B cell (primary cell): ENCODE measurements at regions not wholly inside any gene's neighbourhood (a gene's known extent, or its start where the extent isn't known, plus 50 kb on each side); places are given as distances from the start of the nearest gene placed in this dataset.

Experiments used
- ATAC-seq: fragments of 200-7000 bp; cut with Tn5 transposase; one replicate; pipeline ENCODE4 v1.10.0; 2021; ENCODE audit warnings: low read depth, mild to moderate bottlenecking, moderate number of reproducible peaks, moderate library complexity
- CTCF ChIA-PET: fragments of 350-600 bp; sonication (Branson Sonifier 250); formaldehyde crosslinking; loops from one replicate; lab custom pipeline; 2021; ENCODE audit warnings: antibody characterized with exemption, inconsistent platforms; lab: Charles Lee
- POLR2A ChIA-PET: fragments of 350-600 bp; sonication (Branson Sonifier 250); formaldehyde crosslinking; loops from one replicate; lab custom pipeline; 2021; ENCODE audit warnings: antibody characterized with exemption; lab: Charles Lee
- DNase-seq: peaks from one replicate; pipeline ENCODE4 v3.0.0; 2013
- H2AFZ ChIP-seq: 2 replicates; pipeline ENCODE4 v1.6.1; 2012; ENCODE audit warnings: mild to moderate bottlenecking, low read depth, low read length; ENCODE audit not compliant: insufficient read depth, poor library complexity, severe bottlenecking
- H3K27ac ChIP-seq, 2 donors: 1 replicate in 1 of 2; 2 replicates in 1 of 2; pipeline ENCODE4 v1.5.1; 2012 to 2013; ENCODE audit warnings: low read length in 2 of 2, mild to moderate bottlenecking in 2 of 2, moderate library complexity in 1 of 2
- H3K27me3 ChIP-seq, 4 experiments: fragments of 200-600 bp in 1 of 4; sonication (generic) in 1 of 4; replicated peaks in 1 of 4; 1 replicate in 2 of 4; 2 replicates in 2 of 4; pipeline versions ENCODE4 v1.6.1 to v1.7.0; 2013 to 2016; ENCODE audit warnings: low read length in 3 of 4, mild to moderate bottlenecking in 2 of 4, mixed read lengths in 1 of 4, moderate library complexity in 1 of 4; ENCODE audit not compliant: insufficient read depth in 4 of 4, control insufficient read depth in 3 of 4; ENCODE audit errors: control extremely low read depth in 1 of 4
- H3K36me3 ChIP-seq, 2 experiments: replicated peaks in 1 of 2; 1 replicate in 1 of 2; 2 replicates in 1 of 2; pipeline versions ENCODE4 v1.6.1 to v1.7.1; 2013; ENCODE audit warnings: low read length in 1 of 2; ENCODE audit not compliant: insufficient read depth in 2 of 2, control insufficient read depth in 1 of 2; ENCODE audit errors: control extremely low read depth in 1 of 2, extremely low read depth in 1 of 2
- H3K4me1 ChIP-seq, 2 donors: fragments of 200-600 bp in 1 of 2; sonication (generic) in 1 of 2; 1 replicate in 1 of 2; 2 replicates in 1 of 2; pipeline versions ENCODE4 v1.5.1 to v1.6.1; 2013 to 2017; ENCODE audit warnings: low read length in 2 of 2; ENCODE audit not compliant: control insufficient read depth in 2 of 2, insufficient read depth in 2 of 2
- H3K4me2 ChIP-seq: replicated peaks from 2 replicates; pipeline ENCODE3; 2012; ENCODE audit warnings: mild to moderate bottlenecking, low read depth, low read length; ENCODE audit not compliant: poor library complexity, severe bottlenecking
- H3K4me3 ChIP-seq, 5 experiments: fragments of 200-600 bp in 1 of 5; sonication (generic) in 1 of 5; 1 replicate in 3 of 5; 2 replicates in 2 of 5; pipeline versions ENCODE4 v1.5.1 to v1.7.0; 2011 to 2016; ENCODE audit warnings: low read length in 4 of 5, mild to moderate bottlenecking in 4 of 5, low read depth in 2 of 5, control low read depth in 1 of 5, moderate library complexity in 1 of 5; ENCODE audit not compliant: insufficient read depth in 1 of 5; ENCODE audit errors: control extremely low read depth in 1 of 5, extremely low read depth in 1 of 5
- H3K79me2 ChIP-seq: fragments of 200-600 bp; sonication (generic); one replicate; pipeline ENCODE4 v1.6.0; 2016; ENCODE audit warnings: low read length; ENCODE audit not compliant: control insufficient read depth, insufficient read depth
- H3K9ac ChIP-seq: fragments of 200-600 bp; sonication (generic); 2 replicates; pipeline ENCODE4 v1.6.1; 2017; ENCODE audit warnings: mild to moderate bottlenecking, low read length, moderate library complexity
- H3K9me3 ChIP-seq, 3 donors: one replicate each; pipeline versions ENCODE4 v1.6.1 to v1.7.1; 2013; ENCODE audit warnings: low read length in 2 of 3; ENCODE audit not compliant: control insufficient read depth in 2 of 3, insufficient read depth in 1 of 3; ENCODE audit errors: control extremely low read depth in 1 of 3
- H4K20me1 ChIP-seq: 2 replicates; pipeline ENCODE4 v1.6.0; 2012; ENCODE audit warnings: mild to moderate bottlenecking, low read length; ENCODE audit not compliant: insufficient read depth, control insufficient read depth, poor library complexity, severe bottlenecking
- H3K27ac Mint-ChIP-seq: one replicate; pipeline ENCODE4 v1.8.0; 2021; ENCODE audit warnings: mixed read lengths
- H3K27me3 Mint-ChIP-seq: one replicate; pipeline ENCODE4 v1.8.0; 2021; ENCODE audit warnings: mixed read lengths
- H3K4me1 Mint-ChIP-seq: one replicate; pipeline ENCODE4 v1.8.0; 2021; ENCODE audit warnings: mixed read lengths
- H3K4me3 Mint-ChIP-seq: one replicate; pipeline ENCODE4 v1.8.0; 2021; ENCODE audit warnings: mixed read lengths
- H3K9me3 Mint-ChIP-seq: one replicate; pipeline ENCODE4 v1.8.0; 2022; ENCODE audit warnings: mixed read lengths; ENCODE audit not compliant: insufficient read depth
- EZH2 ChIP-seq: IDR thresholded peaks from 2 replicates; pipeline ENCODE4 v1.6.1; 2012; ENCODE audit warnings: borderline replicate concordance, low read depth, mild to moderate bottlenecking, moderate library complexity, low read length; ENCODE audit not compliant: insufficient read depth, poor library complexity, severe bottlenecking
- WGBS: methylation state at CpG from one replicate; pipeline ENCODE4 v1.1.5; 2013; ENCODE audit warnings: missing lambda C conversion rate; ENCODE audit not compliant: insufficient coverage; 5-methylcytosine and 5-hydroxymethylcytosine counted together
- intact Hi-C: fragments of 100-400 bp; cut with micrococcal nuclease; formaldehyde crosslinking; loops from one replicate; pipeline ENCODE4 v1.10.0; 2022
- TF ChIP-seq, protein P1 (sequence below): fragments of 200-600 bp; IDR thresholded peaks from one replicate; pipeline ENCODE4 v1.8.0; 2022; ENCODE audit warnings: antibody characterized with exemption, mild to moderate bottlenecking

DNA sequence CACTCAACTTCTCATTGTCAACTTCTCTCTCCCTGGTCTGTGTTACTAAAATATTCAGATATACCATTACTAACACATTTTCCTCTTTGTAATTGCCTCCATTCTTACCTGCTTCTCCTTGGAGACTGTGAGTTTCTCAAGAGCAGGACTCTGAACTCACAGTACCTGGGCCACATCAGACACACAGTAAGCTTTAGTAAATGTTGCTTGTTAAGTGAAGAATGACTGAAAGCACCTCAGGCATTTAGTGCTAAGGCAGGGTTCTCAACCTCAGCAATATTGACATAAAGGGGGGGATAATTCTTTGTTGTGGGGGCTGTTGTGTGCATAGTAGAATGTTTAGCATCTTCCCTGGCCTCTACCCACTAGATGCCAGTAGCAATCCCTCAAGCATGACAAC is 72.0 kb upstream of the RAB11FIP2 start:
- Histone ChIP-seq H3K4me1 (no peaks in the 10 kb centered on the region), H3K79me2 (no peaks in the 10 kb centered on the region), H3K27me3 (no peaks in the 10 kb centered on the region), H3K36me3 (no peaks in the 10 kb centered on the region), H3K4me2 (no peak overlapping the region), H2AFZ (no peak overlapping the region), H4K20me1 (no peaks in the 10 kb centered on the region), H3K4me3 (no peak overlapping the region), H3K9ac (no peak overlapping the region), H3K9me3 (no peaks in the 10 kb centered on the region), H3K27ac (no peak overlapping the region)
- ATAC-seq, result no peak
- no peaks in the 10 kb centered on the region for H3K9me3 Mint-ChIP-seq
- TF ChIP-seq, protein P1, sequence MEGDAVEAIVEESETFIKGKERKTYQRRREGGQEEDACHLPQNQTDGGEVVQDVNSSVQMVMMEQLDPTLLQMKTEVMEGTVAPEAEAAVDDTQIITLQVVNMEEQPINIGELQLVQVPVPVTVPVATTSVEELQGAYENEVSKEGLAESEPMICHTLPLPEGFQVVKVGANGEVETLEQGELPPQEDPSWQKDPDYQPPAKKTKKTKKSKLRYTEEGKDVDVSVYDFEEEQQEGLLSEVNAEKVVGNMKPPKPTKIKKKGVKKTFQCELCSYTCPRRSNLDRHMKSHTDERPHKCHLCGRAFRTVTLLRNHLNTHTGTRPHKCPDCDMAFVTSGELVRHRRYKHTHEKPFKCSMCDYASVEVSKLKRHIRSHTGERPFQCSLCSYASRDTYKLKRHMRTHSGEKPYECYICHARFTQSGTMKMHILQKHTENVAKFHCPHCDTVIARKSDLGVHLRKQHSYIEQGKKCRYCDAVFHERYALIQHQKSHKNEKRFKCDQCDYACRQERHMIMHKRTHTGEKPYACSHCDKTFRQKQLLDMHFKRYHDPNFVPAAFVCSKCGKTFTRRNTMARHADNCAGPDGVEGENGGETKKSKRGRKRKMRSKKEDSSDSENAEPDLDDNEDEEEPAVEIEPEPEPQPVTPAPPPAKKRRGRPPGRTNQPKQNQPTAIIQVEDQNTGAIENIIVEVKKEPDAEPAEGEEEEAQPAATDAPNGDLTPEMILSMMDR, result no peak
- no peak for TF ChIP-seq EZH2
- CTCF ChIA-PET, result no interaction called here
- H3K27ac Mint-ChIP-seq, result no peak overlapping the region
- H3K27me3 Mint-ChIP-seq, result peaks cover 19% of the 10 kb centered on the region
- H3K4me1 Mint-ChIP-seq, result no peaks in the 10 kb centered on the region
- DNase-seq, result no peak
- intact Hi-C loops, result no loop called here
- POLR2A ChIA-PET, result no interaction called here
- no peak overlapping the region for H3K4me3 Mint-ChIP-seq

DNA sequence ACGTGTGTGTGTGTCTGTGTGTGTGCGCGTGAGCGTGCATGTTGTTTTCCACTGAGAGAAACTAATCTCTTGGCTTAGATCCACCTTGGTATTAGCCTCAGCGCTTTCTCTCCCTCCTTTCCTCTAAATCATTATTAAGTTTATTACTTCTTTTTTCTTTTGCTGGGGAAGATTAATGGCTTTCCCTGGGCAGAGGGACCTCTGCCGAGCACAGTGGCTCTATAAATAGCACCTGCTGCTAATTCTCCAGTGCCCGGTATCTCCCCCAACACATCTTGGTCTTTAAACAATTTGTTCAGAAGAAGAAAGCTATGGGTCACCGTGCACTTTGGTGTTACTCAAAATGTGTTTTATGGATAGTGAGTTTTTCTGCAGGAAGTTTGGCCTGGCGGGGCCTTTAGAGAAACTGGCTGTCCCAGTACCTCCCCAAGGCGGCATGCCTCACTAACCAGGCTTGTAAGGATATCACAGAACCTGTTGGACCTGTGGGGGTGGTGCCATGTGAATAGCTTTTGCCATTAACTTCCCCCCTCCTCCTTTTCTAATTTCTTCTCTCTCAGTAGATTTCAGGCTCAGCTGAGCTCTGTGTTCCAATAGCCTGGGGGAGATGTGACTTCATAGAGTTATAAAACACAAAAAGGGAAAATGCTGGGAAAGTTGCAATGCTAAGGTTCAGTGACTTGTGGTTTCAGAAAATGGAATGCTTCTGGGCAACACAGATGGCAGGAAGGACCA is 70.1 kb upstream of the RAB11FIP2 start:
- no peaks in the 10 kb centered on the region for H4K20me1 ChIP-seq
- no peak overlapping the region for H3K4me3 ChIP-seq
- H3K27ac ChIP-seq, result no peak overlapping the region
- Mint-ChIP-seq H3K9me3 (no peaks in the 10 kb centered on the region), H3K27ac (no peak overlapping the region), H3K27me3 (peaks cover 19% of the 10 kb centered on the region), H3K4me3 (no peak overlapping the region), H3K4me1 (no peaks in the 10 kb centered on the region)
- ChIA-PET CTCF (no interaction called here), POLR2A (no interaction called here)
- no peaks in the 10 kb centered on the region for H3K36me3 ChIP-seq
- no peak overlapping the region for H3K9ac ChIP-seq
- intact Hi-C loops, result no loop called here
- 50% methylated on average over 2 of the region's 10 CpGs for WGBS
- no peaks in the 10 kb centered on the region for H3K9me3 ChIP-seq
- TF ChIP-seq, protein P1, result no peak
- no peak for TF ChIP-seq EZH2
- H3K27me3 ChIP-seq, result no peaks in the 10 kb centered on the region
- DNase-seq (no peak), ATAC-seq (no peak)
- H3K4me2 ChIP-seq, result no peak overlapping the region
- H3K4me1 ChIP-seq, result no peaks in the 10 kb centered on the region
- H2AFZ ChIP-seq, result no peak overlapping the region
- no peaks in the 10 kb centered on the region for H3K79me2 ChIP-seq
